ENCODE measurements at regions not wholly inside any gene's neighbourhood (a gene's known extent, or its start where the extent isn't known, plus 50 kb on each side); places are given as distances from the start of the nearest gene placed in this dataset.

DNA sequence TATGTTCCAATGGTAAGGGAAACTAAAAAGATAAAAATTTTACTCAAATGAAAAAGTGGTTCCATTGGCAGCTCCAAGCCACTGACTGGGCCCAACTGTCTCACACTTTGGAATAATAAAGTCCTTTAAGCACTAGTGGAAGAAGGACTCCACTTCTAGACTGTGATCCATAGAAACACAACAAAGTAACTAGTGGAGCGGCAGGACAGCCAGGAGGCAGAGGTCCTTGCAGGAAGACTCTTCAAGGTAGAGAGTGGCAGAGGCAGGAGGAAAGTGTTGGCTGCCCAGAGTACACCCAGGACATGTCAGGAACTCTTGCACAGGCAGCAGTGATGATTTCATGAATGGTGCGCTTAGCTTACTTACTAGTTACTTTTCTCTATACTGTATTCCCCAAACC is 65.0 kb upstream of the CCN6 start:
- no peak for DNase-seq

DNA sequence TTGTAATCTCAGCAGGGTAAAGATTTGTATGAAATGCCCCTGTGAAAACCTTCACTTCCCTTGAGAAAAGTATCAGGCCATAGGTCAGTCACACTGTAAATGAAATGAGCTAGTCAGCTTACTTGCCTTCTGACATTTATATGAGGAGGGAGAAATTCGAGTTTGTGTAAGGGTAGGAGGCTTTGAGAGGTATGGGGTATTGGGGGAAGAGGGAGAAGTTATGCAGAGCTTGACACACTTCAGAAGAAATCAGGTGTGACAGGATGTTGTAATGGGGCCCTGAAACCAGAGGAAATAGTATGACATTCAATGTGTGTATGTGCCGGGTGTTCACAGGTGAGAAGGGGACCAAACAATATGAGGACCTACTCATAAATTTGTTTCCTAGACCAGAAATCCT is 64.2 kb upstream of the CCN6 start:
- DNase-seq: peak in 1 of 2 experiments; percentile 45

DNA sequence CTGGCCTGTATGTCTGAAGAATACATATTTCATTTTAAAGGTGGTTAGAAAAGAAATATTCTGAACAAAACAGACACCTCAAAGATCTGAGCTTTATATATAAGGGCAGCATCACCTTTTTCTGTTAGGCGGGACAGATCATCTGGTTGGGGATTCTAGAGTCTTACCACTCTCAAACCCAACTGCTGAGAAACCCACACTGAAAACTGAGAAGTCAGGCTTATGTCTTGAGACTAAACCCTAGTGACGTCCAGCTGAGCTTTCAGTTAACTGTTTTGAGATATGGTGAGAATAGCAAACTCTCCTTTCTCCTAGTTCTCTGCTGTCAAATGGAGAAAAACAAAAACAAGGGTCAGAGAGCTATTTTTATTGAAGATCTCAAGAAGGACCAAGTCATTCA is 63.7 kb upstream of the CCN6 start:
- no peak for DNase-seq

DNA sequence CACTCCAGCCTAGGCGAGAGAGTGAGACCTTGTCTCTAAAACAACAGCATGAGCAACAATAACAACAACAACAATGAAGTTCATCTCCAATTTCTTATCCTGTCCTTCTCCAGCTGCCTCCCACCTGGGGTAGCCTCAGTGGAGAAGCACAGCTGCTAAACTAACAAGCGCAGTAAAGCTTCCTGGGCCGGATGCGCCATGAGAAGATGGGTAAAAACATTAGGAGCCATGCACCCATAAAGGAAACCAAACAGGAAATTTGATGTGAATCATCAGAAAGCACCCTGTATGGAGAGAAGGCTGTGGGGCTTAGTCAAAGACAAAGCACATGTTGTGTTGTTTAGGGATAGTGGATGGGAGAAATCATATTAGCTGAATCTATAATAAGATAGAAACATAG is 61.1 kb upstream of the CCN6 start:
- peak; percentile 26 to 53 for DNase-seq

DNA sequence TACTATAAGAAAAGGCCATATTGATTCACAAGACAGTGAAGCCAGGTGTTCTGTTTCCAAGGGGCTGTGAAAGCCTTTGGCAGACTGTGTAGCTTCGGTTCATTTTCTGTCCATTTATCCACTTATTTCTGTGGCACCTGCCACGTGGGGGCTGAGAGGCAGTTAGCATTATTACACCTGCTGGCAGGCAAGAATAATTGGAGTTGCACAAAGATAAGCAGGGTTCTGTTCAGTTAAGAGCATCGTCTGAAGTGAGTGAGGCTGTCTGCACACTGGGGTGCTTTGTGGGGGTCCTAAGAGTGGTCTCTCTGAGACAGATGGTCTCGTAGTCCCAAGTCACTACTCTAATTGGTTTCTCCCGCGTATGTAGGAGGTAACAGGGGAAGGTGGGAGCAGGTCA is 60.6 kb upstream of the CCN6 start:
- DNase-seq: no peak

DNA sequence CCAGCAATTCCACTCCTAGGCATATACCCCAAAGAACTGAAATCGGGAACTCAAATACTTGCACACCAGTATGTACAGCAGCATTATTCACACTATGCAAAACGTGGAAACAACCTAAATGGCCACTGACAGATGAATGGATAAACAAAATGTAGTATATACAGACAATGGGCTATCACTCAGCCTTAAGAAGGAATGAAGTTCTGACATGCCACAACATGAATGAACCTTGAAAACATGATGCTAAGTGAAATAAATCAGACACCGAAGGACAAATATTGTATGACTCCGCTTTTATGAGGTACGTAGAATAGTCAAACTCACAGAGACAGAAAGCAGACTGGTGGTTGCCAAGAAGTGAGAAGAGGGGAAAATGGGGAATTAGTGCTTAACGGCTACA is 59.1 kb upstream of the CCN6 start:
- DNase-seq: no peak

DNA sequence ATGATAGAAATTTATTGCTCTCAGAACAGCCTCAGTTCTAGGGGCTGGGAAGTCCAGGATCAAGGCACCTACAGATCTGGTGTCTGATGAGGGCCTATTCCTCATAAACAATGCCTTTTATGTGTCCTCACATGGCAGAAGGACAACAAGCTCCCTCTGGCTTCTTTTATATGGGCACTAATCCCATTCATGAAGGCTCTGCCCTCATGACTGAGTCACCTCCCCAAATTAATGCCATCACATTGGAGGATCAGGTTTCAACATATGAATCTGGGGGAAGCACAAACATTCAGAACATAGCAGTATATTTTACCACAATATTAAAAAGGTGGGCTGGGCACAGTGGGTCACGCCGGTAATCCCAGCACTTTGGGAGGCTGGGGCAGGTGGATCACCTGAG is 58.5 kb upstream of the CCN6 start:
- DNase-seq: no peak

DNA sequence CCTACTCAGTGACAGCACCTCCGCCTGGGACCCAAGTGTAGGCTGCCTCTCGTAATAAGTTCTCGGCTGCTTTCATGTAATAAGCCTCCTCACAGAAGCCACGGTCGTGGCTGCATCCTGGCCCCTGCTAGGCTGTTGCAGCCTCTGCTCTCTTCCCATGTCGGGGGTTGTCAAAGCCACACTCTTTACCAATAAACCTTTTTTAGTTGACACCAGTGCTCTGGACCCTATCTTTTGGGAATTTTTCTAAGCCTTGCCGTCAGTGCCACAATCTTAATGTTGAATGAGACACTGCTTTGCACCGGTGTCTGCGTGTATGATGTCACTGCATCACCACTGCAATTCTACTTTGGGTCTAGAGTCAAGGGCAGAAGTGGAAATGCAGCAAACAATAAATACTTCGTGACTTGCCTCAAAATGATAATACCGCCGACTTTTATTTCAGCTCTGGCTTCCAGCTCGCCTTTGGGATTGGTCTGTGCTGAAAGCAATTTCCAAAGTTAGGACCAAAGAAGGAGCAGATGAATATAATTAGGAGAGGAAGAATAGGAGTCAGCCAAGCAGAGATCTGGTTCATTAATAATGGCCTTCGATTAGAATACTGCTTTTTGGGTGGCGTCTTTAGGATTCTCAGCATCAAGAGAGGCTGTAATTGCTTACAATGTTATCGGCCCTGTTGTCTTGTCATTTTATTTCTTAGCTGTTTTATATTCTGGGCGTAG is 57.6 kb upstream of the CCN6 start:
- no peak for DNase-seq

DNA sequence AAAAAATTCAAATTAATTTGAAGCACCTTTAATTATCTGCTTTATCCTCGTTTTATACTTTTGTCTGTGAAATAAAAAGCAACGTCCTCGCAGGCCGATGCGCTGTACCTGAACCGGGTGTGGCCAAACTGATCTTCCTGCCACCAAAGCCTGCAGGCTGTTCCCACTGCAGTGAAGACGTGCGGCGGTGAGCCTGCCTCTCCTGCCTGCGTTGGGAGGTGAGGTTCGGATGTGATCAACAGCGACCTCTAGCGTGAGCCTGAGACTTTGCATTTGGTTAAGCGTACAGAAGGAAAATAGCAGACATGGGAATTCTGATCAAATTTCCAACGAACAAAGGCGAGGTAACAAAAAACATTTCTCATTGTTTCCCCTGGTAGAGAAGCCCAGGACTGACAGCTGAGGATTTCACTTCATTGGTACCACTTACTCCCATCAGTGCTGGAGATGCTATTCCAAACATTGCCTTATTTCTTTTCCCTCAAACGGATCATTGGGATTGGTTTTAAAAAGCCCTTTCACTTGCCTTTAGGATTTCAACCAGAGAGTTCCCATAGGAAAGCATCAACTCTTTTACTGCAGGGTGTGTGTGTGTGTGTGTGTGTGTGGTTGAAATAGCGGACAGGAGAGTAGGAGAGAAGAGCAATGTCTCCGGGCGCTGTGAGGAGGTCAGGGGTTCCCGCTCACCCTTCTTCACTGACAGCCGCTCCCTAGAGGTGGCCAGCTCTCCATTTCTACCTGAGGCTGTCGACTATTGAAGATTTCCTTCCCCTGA is 56.6 kb upstream of the CCN6 start:
- DNase-seq: peak; percentile 66 to 77

DNA sequence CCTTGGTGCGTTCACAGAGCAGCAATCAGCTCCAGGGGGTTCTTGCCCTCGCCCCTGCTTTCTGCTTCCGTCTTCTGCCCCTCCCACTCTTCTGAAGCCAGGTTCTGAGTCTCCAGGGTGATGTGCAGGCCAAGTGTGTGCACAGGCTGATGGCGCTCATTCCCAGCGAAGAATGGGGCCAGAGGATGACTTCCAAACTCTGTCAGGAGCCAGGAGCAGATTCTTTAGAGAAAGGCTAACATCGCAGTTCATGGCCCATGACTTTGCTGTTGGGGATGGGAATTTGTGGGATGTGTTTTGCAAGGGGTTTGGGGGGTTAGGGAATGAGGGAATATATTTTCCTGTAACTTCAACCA is 56.1 kb upstream of the CCN6 start:
- no peak for DNase-seq

DNA sequence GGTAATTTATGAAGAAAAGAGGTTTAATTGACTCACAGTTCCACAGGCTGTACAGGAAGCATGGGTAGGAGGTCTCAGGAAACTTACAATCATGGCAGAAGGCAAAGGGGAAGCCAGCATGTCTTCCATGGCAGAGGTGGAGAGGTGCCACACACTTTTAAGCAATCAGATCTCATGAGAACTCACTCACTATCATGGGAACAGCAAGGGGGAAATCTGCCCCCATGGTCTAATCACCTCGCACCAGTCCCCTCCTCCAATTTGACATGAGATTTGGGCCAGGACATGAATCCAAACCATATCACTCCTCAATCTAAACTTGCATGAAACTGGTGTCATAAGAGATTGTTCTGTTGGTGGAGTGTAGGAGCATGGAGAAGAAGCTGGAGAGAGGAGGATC is 51.6 kb upstream of the CCN6 start:
- DNase-seq: no peak
